ENCODE measurements at regions not wholly inside any gene's neighbourhood (a gene's known extent, or its start where the extent isn't known, plus 50 kb on each side); places are given as distances from the start of the nearest gene placed in this dataset.

DNA sequence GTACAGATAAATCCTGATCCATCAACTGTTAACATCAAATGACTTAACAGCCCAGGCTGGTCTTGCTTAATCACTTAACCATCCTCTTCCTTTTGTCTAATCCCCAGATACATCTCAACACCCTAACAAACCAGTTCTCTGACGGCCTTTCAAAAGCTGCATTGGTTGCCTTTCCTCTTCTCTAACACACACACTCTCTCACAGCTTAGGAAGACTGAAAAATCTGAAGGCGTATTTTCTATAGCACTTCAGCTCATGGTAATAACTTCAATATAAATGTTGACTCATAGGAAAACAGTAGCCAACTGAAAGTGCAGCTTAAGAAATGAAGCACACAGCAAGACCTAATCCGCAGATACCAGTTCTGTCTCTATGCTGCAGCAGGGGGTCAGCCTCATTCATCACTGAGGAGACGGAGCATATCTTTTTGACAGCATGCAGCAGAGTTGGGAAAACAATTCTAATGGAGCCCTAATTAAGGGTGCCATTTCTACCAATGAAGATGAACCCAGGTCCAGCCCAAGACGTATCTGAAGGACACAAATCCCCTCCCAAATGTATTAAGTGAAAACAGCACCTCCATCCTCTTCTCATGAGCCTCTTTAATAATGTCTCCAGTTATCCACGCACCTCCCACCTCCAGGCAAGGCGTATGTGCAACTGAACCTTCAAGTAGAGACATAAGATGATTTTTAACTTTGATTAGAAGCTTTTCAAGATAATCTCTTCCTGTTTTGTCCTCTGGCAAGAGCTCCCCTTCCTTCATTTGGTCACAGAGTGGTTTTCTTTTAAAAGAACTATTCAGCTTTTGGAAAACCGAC lies 211.7 kb upstream of the NFE2L3 start:
- TF ChIP-seq, protein P1, sequence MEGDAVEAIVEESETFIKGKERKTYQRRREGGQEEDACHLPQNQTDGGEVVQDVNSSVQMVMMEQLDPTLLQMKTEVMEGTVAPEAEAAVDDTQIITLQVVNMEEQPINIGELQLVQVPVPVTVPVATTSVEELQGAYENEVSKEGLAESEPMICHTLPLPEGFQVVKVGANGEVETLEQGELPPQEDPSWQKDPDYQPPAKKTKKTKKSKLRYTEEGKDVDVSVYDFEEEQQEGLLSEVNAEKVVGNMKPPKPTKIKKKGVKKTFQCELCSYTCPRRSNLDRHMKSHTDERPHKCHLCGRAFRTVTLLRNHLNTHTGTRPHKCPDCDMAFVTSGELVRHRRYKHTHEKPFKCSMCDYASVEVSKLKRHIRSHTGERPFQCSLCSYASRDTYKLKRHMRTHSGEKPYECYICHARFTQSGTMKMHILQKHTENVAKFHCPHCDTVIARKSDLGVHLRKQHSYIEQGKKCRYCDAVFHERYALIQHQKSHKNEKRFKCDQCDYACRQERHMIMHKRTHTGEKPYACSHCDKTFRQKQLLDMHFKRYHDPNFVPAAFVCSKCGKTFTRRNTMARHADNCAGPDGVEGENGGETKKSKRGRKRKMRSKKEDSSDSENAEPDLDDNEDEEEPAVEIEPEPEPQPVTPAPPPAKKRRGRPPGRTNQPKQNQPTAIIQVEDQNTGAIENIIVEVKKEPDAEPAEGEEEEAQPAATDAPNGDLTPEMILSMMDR (IDR thresholded peaks at IDR 0.05): no peak
- TF ChIP-seq POLR2A (IDR thresholded peaks at IDR 0.05): no peak
